CD14-positive monocyte (primary cell): ENCODE measurements at regions not wholly inside any gene's neighbourhood (a gene's known extent, or its start where the extent isn't known, plus 50 kb on each side); places are given as distances from the start of the nearest gene placed in this dataset.
"Not testable (repeated sequence)": the region's sequence is repeated elsewhere in the genome, so short reads cannot be mapped to it uniquely, and the experiment has no call there.

Experiments
- DNase-seq, 3 donors: peaks; one replicate each; pipeline ENCODE4 v3.0.0-alpha.2; 2011 to 2022
- H2AFZ ChIP-seq: 2 replicates; pipeline ENCODE4 v1.6.0; 2012; ENCODE audit warnings: mild to moderate bottlenecking, low read depth, low read length, inconsistent platforms; ENCODE audit not compliant: insufficient read depth, poor library complexity, severe bottlenecking
- H3K27ac ChIP-seq, 2 donors: 1 replicate in 1 of 2; 2 replicates in 1 of 2; pipeline ENCODE4 v1.5.1; 2012 to 2013; ENCODE audit warnings: low read length in 2 of 2, control low read depth in 1 of 2, inconsistent platforms in 1 of 2, low read depth in 1 of 2, mild to moderate bottlenecking in 1 of 2
- H3K27me3 ChIP-seq, 2 donors: one replicate each; pipeline versions ENCODE4 v1.6.0 to v1.6.1; 2011 to 2013; ENCODE audit warnings: low read length in 2 of 2; ENCODE audit not compliant: control insufficient read depth in 2 of 2, insufficient read depth in 2 of 2
- H3K36me3 ChIP-seq, 2 donors: replicated peaks in 1 of 2; 1 replicate in 1 of 2; 2 replicates in 1 of 2; pipeline versions ENCODE4 v1.5.1 to v1.6.1; 2012 to 2013; ENCODE audit warnings: low read length in 2 of 2, control low read depth in 1 of 2, inconsistent platforms in 1 of 2, mild to moderate bottlenecking in 1 of 2; ENCODE audit not compliant: insufficient read depth in 2 of 2, control insufficient read depth in 1 of 2
- H3K4me1 ChIP-seq, 2 donors: 1 replicate in 1 of 2; 2 replicates in 1 of 2; pipeline versions ENCODE4 v1.5.1 to v1.6.1; 2012 to 2013; ENCODE audit warnings: low read length in 2 of 2, control low read depth in 1 of 2, inconsistent platforms in 1 of 2, mild to moderate bottlenecking in 1 of 2, moderate library complexity in 1 of 2; ENCODE audit not compliant: insufficient read depth in 2 of 2, control insufficient read depth in 1 of 2
- H3K4me2 ChIP-seq: replicated peaks from 2 replicates; pipeline ENCODE3; 2012; ENCODE audit warnings: low read length, moderate library complexity, mild to moderate bottlenecking; ENCODE audit not compliant: poor library complexity, severe bottlenecking; ENCODE audit errors: extremely low read depth
- H3K4me3 ChIP-seq, 3 experiments: fragments of 200-600 bp in 1 of 3; sonication (generic) in 1 of 3; replicated peaks in 1 of 3; 1 replicate in 2 of 3; 2 replicates in 1 of 3; pipeline ENCODE4 v1.5.1; 2011 to 2013; ENCODE audit warnings: low read length in 3 of 3, mild to moderate bottlenecking in 3 of 3, control low read depth in 2 of 3, low read depth in 2 of 3, inconsistent platforms in 1 of 3, moderate library complexity in 1 of 3
- H3K79me2 ChIP-seq: 2 replicates; pipeline ENCODE4 v1.6.0; 2012; ENCODE audit warnings: mild to moderate bottlenecking, control low read depth, inconsistent platforms, low read length, moderate library complexity; ENCODE audit not compliant: insufficient read depth
- H3K9ac ChIP-seq: 2 replicates; pipeline ENCODE4 v1.6.0; 2017; ENCODE audit warnings: low read length, mild to moderate bottlenecking; ENCODE audit not compliant: insufficient read depth, poor library complexity, severe bottlenecking
- H3K9me3 ChIP-seq, 2 donors: replicated peaks in 1 of 2; 1 replicate in 1 of 2; 2 replicates in 1 of 2; pipeline versions ENCODE4 v1.5.1 to v1.6.1; 2012 to 2013; ENCODE audit warnings: low read length in 2 of 2, control low read depth in 1 of 2; ENCODE audit not compliant: control insufficient read depth in 1 of 2, insufficient read depth in 1 of 2
- H4K20me1 ChIP-seq: 2 replicates; pipeline ENCODE4 v1.6.0; 2012; ENCODE audit warnings: mild to moderate bottlenecking, low read length, control low read depth, moderate library complexity; ENCODE audit not compliant: insufficient read depth
- H3K27ac Mint-ChIP-seq, 7 donors: one replicate each; pipeline ENCODE4 v1.8.0; 2020; ENCODE audit warnings: mild to moderate bottlenecking in 7 of 7, mixed read lengths in 7 of 7, moderate library complexity in 6 of 7, inconsistent platforms in 2 of 7
- H3K27me3 Mint-ChIP-seq, 3 donors: one replicate each; pipeline ENCODE4 v1.8.0; 2021 to 2022; ENCODE audit warnings: low read depth in 3 of 3, mild to moderate bottlenecking in 3 of 3, mixed read lengths in 3 of 3, moderate library complexity in 3 of 3, inconsistent platforms in 1 of 3
- H3K36me3 Mint-ChIP-seq, 2 donors: one replicate each; pipeline ENCODE4 v1.8.0; 2020; ENCODE audit warnings: mixed read lengths in 2 of 2, inconsistent platforms in 1 of 2, mild to moderate bottlenecking in 1 of 2
- H3K4me1 Mint-ChIP-seq: one replicate; pipeline ENCODE4 v1.8.0; 2020; ENCODE audit warnings: mild to moderate bottlenecking, mixed read lengths
- H3K4me3 Mint-ChIP-seq, 2 donors: one replicate each; pipeline ENCODE4 v1.8.0; 2020; ENCODE audit warnings: mild to moderate bottlenecking in 2 of 2, mixed read lengths in 2 of 2, moderate library complexity in 1 of 2
- H3K9me3 Mint-ChIP-seq, 7 donors: one replicate each; pipeline ENCODE4 v1.8.0; 2020 to 2022; ENCODE audit warnings: mixed read lengths in 7 of 7, mild to moderate bottlenecking in 6 of 7, moderate library complexity in 6 of 7, inconsistent platforms in 2 of 7
- WGBS: methylation state at CpG from one replicate; pipeline ENCODE4 v1.1.5; 2013; ENCODE audit warnings: missing lambda C conversion rate; ENCODE audit not compliant: insufficient coverage; 5-methylcytosine and 5-hydroxymethylcytosine counted together
- intact Hi-C, 2 donors: fragments of 100-400 bp; cut with micrococcal nuclease; formaldehyde crosslinking; loops; one replicate each; pipeline versions ENCODE4 v1.15.0 to v1.15.1; 2023
- TF ChIP-seq, protein P1 (sequence below): fragments of 200-600 bp; IDR thresholded peaks from one replicate; pipeline ENCODE4 v1.8.0; 2022; ENCODE audit warnings: antibody characterized with exemption, mild to moderate bottlenecking

- WGBS, result no CpG with 5 or more reads among the region's 9 CpGs
- DNase-seq, H3K4me3 ChIP-seq, H3K9ac ChIP-seq, H3K4me2 ChIP-seq, H3K27ac ChIP-seq, H3K27me3 ChIP-seq, intact Hi-C loops, H2AFZ ChIP-seq, H3K9me3 ChIP-seq, H3K36me3 Mint-ChIP-seq, H4K20me1 ChIP-seq, H3K4me1 ChIP-seq, H3K27me3 Mint-ChIP-seq, H3K4me3 Mint-ChIP-seq, H3K36me3 ChIP-seq, H3K9me3 Mint-ChIP-seq: not testable (repeated sequence)
- H3K27ac Mint-ChIP-seq, result peak overlapping the region in 1 of 7 donors; percentile 15
- peaks cover 20% of the 10 kb centered on the region for H3K4me1 Mint-ChIP-seq
- peaks cover 27% of the 10 kb centered on the region for H3K79me2 ChIP-seq
Measured at GRCh38 chr2:111471791-111472530, 351.2 kb downstream of the BCL2L11 start.

DNA sequence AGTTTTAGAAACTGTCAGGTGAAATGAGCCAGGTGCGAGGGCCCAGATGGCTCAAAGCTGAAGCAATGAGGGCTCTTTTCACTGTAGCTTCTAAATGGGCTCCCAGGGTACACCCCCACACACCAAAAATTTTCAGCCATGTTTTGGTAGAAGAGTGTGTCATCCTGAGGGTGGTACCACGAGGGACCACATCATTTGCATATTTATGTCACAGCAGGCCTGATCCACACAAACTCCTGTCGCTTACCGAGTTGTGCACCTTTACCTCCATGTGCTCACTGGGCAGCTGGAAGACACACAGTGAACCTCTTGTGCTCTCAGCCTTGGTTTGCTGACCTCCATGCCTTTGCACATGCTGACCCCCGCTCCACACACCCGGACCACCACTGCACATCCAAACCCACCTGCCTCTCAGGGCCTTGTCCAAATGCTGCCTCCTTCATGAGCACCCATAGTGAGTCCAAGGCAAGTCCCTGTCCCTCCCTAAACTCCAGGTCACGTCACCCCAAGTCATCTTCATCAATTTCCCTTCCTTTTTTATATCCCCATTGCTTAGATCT, 352.2 kb downstream of the BCL2L11 start:
- Mint-ChIP-seq H3K4me1 (peaks cover 17% of the 10 kb centered on the region), H3K27ac (peak overlapping the region in 3 of 7 donors; percentile 36 to 80 (median 63))
- H3K27me3 Mint-ChIP-seq, H3K27ac ChIP-seq, DNase-seq, H3K36me3 Mint-ChIP-seq, H3K4me2 ChIP-seq, H4K20me1 ChIP-seq, H3K9ac ChIP-seq, H3K4me3 ChIP-seq, H3K27me3 ChIP-seq, H3K9me3 Mint-ChIP-seq, H3K4me3 Mint-ChIP-seq, H3K36me3 ChIP-seq, H2AFZ ChIP-seq, H3K4me1 ChIP-seq, H3K9me3 ChIP-seq, intact Hi-C loops: not testable (repeated sequence)
- WGBS, result 100% methylated on average over 2 of the region's 7 CpGs
- peaks cover 27% of the 10 kb centered on the region for H3K79me2 ChIP-seq

DNA sequence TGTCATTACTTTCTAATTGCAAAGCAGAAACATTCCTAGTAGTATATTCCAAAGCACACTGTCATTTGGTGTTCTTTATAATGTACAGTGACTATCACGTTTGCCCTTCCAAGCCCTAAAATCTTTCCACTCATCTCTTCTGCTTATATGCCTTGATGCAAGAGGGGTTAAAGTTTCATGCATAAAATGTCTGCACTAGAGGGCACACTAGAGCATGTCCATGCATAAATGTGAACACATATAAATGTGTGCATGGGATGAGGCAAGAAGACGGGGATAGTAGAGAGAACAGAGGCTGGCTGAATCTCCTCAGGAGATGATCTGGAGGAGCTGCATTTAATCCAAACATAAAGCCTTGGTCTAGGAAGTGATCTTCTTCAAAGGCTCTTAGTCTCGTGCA, 352.8 kb downstream of the BCL2L11 start:
- H4K20me1 ChIP-seq, H2AFZ ChIP-seq, H3K36me3 ChIP-seq, H3K9me3 ChIP-seq, H3K4me3 ChIP-seq, H3K4me1 ChIP-seq, H3K4me2 ChIP-seq, H3K4me3 Mint-ChIP-seq, DNase-seq, H3K27me3 Mint-ChIP-seq, H3K9ac ChIP-seq, H3K27me3 ChIP-seq, H3K27ac ChIP-seq, intact Hi-C loops, H3K9me3 Mint-ChIP-seq, H3K36me3 Mint-ChIP-seq: not testable (repeated sequence)
- TF ChIP-seq, protein P1, sequence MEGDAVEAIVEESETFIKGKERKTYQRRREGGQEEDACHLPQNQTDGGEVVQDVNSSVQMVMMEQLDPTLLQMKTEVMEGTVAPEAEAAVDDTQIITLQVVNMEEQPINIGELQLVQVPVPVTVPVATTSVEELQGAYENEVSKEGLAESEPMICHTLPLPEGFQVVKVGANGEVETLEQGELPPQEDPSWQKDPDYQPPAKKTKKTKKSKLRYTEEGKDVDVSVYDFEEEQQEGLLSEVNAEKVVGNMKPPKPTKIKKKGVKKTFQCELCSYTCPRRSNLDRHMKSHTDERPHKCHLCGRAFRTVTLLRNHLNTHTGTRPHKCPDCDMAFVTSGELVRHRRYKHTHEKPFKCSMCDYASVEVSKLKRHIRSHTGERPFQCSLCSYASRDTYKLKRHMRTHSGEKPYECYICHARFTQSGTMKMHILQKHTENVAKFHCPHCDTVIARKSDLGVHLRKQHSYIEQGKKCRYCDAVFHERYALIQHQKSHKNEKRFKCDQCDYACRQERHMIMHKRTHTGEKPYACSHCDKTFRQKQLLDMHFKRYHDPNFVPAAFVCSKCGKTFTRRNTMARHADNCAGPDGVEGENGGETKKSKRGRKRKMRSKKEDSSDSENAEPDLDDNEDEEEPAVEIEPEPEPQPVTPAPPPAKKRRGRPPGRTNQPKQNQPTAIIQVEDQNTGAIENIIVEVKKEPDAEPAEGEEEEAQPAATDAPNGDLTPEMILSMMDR, result peak; percentile 27
- H3K79me2 ChIP-seq, result peaks cover 27% of the 10 kb centered on the region
- Mint-ChIP-seq H3K4me1 (peaks cover 20% of the 10 kb centered on the region), H3K27ac (peak overlapping the region in 3 of 7 donors; percentile 36 to 80 (median 54))
- WGBS, result no CpG with 5 or more reads among the region's 3 CpGs

GRCh38 chr2:111474198-111474705, 353.5 kb downstream of the BCL2L11 start:
- H3K27me3 Mint-ChIP-seq, H3K4me1 ChIP-seq, H3K36me3 ChIP-seq, H2AFZ ChIP-seq, H4K20me1 ChIP-seq, H3K27me3 ChIP-seq, H3K4me3 Mint-ChIP-seq, H3K9me3 Mint-ChIP-seq, DNase-seq, H3K27ac ChIP-seq, H3K4me2 ChIP-seq, H3K9ac ChIP-seq, H3K9me3 ChIP-seq, H3K4me3 ChIP-seq, H3K36me3 Mint-ChIP-seq, intact Hi-C loops: not testable (repeated sequence)
- H3K27ac Mint-ChIP-seq, result peak overlapping the region in 1 of 7 donors; percentile 7
- H3K79me2 ChIP-seq, result peaks cover 27% of the 10 kb centered on the region
- WGBS, result 100% methylated on average over 1 of the region's 8 CpGs
- peaks cover 26% of the 10 kb centered on the region for H3K4me1 Mint-ChIP-seq
